GM23338 (cell line): ENCODE measurements at regions not wholly inside any gene's neighbourhood (a gene's known extent, or its start where the extent isn't known, plus 50 kb on each side); places are given as distances from the start of the nearest gene placed in this dataset.

Source experiments
- ATAC-seq: fragments of 200-7000 bp; cut with Tn5 transposase; 3 replicates; pipeline ENCODE4 v1.9.1; 2020
- DNase-seq: peaks from one replicate; pipeline ENCODE4 v3.0.0-alpha.2; 2015; ENCODE audit warnings: low spot score
- H2AFZ ChIP-seq: fragments of 200-600 bp; sonication (generic); 2 replicates; pipeline ENCODE4 v1.8.0; 2016; ENCODE audit warnings: antibody characterized with exemption, mild to moderate bottlenecking, moderate library complexity
- H3F3A ChIP-seq: fragments of 200-600 bp; sonication (generic); replicated peaks from 2 replicates; pipeline ENCODE4 v1.8.0; 2017; ENCODE audit warnings: antibody characterized with exemption, mixed run types, low read depth
- H3K27ac ChIP-seq: fragments of 200-600 bp; sonication (generic); 2 replicates; pipeline ENCODE4 v1.6.1; 2016; ENCODE audit warnings: low read depth
- H3K27me3 ChIP-seq: fragments of 200-600 bp; sonication (generic); 2 replicates; pipeline ENCODE4 v1.8.0; 2016; ENCODE audit warnings: mild to moderate bottlenecking, mixed run types, moderate library complexity; ENCODE audit not compliant: insufficient read depth
- H3K36me3 ChIP-seq: fragments of 200-600 bp; sonication (generic); 2 replicates; pipeline ENCODE4 v1.8.0; 2016; ENCODE audit warnings: mild to moderate bottlenecking; ENCODE audit not compliant: insufficient read depth
- H3K4me1 ChIP-seq: fragments of 200-600 bp; sonication (generic); 2 replicates; pipeline ENCODE4 v1.8.0; 2016; ENCODE audit warnings: mild to moderate bottlenecking, moderate library complexity; ENCODE audit not compliant: insufficient read depth
- H3K4me2 ChIP-seq: fragments of 200-600 bp; sonication (generic); 2 replicates; pipeline ENCODE4 v1.7.1; 2017; ENCODE audit warnings: mixed run types
- H3K4me3 ChIP-seq: fragments of 200-600 bp; sonication (generic); 2 replicates; pipeline ENCODE4 v1.6.1; 2016; ENCODE audit warnings: mixed run types
- H3K79me2 ChIP-seq: fragments of 200-600 bp; sonication (generic); replicated peaks from 2 replicates; pipeline ENCODE4 v1.8.0; 2017; ENCODE audit warnings: mild to moderate bottlenecking; ENCODE audit not compliant: insufficient read depth
- H3K9me2 ChIP-seq: fragments of 200-600 bp; sonication (generic); 2 replicates; pipeline ENCODE4 v1.8.0; 2017; ENCODE audit not compliant: insufficient read depth
- H4K20me1 ChIP-seq: fragments of 200-600 bp; sonication (generic); replicated peaks from 2 replicates; pipeline ENCODE4 v1.8.0; 2017; ENCODE audit warnings: mild to moderate bottlenecking; ENCODE audit not compliant: insufficient read depth
- H3K27ac Mint-ChIP-seq: 2 replicates; pipeline ENCODE4 v1.8.0; 2020; ENCODE audit warnings: inconsistent platforms, mild to moderate bottlenecking, moderate library complexity, mixed read lengths
- H3K27me3 Mint-ChIP-seq: 3 replicates; pipeline ENCODE4 v1.8.0; 2022; ENCODE audit warnings: low read depth, mild to moderate bottlenecking, moderate library complexity, mixed read lengths, inconsistent platforms; ENCODE audit not compliant: insufficient read depth, poor library complexity
- H3K36me3 Mint-ChIP-seq: 3 replicates; pipeline ENCODE4 v1.8.0; 2021; ENCODE audit warnings: low read depth, mild to moderate bottlenecking, inconsistent platforms, moderate library complexity, mixed read lengths
- H3K4me1 Mint-ChIP-seq: 3 replicates; pipeline ENCODE4 v1.8.0; 2020; ENCODE audit warnings: mild to moderate bottlenecking, inconsistent platforms, mixed read lengths
- H3K4me3 Mint-ChIP-seq: 3 replicates; pipeline ENCODE4 v1.8.0; 2021; ENCODE audit warnings: moderate library complexity, mild to moderate bottlenecking, inconsistent platforms, mixed read lengths
- H3K9me3 Mint-ChIP-seq: 3 replicates; pipeline ENCODE4 v1.8.0; 2020; ENCODE audit warnings: moderate library complexity, mild to moderate bottlenecking, inconsistent platforms, mixed read lengths
- JUNB ChIP-seq: IDR thresholded peaks from one replicate; pipeline ENCODE4 v1.6.1; 2016; ENCODE audit warnings: antibody characterized with exemption; ENCODE audit not compliant: unreplicated experiment
- ZNF331 ChIP-seq: fragments of 250-450 bp; sonication (Bioruptor Pico); IDR thresholded peaks from 2 replicates; pipeline ENCODE4 v1.5.0; 2020; ENCODE audit warnings: low read depth, mild to moderate bottlenecking, moderate library complexity
- TF ChIP-seq, protein P1 (sequence below): IDR thresholded peaks from one replicate; pipeline ENCODE4 v1.6.1; 2018; ENCODE audit warnings: antibody characterized with exemption; ENCODE audit not compliant: unreplicated experiment
- TF ChIP-seq, protein P2 (sequence below): fragments of 250-450 bp; sonication (Bioruptor Pico); IDR thresholded peaks from 2 replicates; pipeline ENCODE4 v1.5.0; 2020; ENCODE audit warnings: mild to moderate bottlenecking, moderate library complexity

DNA sequence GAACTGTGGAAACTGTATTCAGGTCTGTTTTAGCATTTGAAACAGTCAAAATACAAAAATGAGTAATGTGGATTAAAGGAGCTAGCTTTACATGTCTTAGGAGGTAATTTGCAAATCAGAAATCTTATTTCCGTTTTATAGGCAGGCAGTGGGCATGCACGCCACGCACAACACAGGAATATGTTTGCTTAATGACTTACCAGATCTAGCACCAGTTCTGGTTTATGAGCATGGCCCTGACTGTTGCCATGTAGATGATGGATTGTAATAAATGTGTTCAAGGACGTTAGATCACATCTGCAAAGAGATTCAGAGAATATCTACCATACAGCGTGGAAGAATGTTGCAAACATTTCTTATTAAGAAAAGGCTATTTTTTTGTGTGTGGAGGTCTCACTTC is 344.5 kb upstream of the NR3C2 start:
- Histone ChIP-seq H3F3A (no peaks in the 10 kb centered on the region), H2AFZ (no peak overlapping the region), H3K27ac (no peak overlapping the region), H3K4me1 (peaks cover 28% of the 10 kb centered on the region), H3K9me2 (no peaks in the 10 kb centered on the region), H3K4me2 (no peak overlapping the region; the same call in 1 of the 2 replicates), H3K4me3 (no peak overlapping the region), H3K79me2 (no peaks in the 10 kb centered on the region), H3K36me3 (no peaks in the 10 kb centered on the region), H4K20me1 (no peaks in the 10 kb centered on the region), H3K27me3 (no peaks in the 10 kb centered on the region)
- DNase-seq = no peak
- Mint-ChIP-seq H3K36me3 (no peaks in the 10 kb centered on the region), H3K27ac (no peak overlapping the region), H3K4me1 (peaks cover 31% of the 10 kb centered on the region), H3K27me3 (peaks cover 6% of the 10 kb centered on the region), H3K4me3 (no peak overlapping the region), H3K9me3 (no peaks in the 10 kb centered on the region)
- no peak for TF ChIP-seq JUNB
- no peak for TF ChIP-seq ZNF331
- no peak for ATAC-seq

DNA sequence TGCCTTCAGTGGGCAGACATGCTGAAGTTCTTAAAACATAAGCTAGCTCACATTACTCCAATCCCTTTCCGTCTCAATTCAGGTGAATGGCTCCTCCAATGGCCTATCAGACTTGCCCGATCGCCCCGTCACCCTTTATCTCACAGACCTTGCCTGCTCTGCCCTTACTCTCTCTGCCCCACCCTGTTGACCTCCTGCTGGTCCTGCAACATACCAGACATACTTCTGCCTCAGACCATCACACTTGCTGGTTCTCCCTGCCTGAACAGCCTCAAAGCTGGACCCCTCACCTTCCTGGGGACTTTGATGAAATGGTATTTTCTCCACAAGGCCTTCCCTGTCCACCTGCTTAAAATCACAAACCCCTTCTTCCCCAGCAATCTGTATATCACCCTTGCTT is 340.1 kb upstream of the NR3C2 start:
- Mint-ChIP-seq H3K4me1 (peaks cover 19% of the 10 kb centered on the region), H3K27ac (0 out of 2 replicates have a peak overlapping the region, but pooled peaks have one; percentile 6), H3K27me3 (peaks cover 2% of the 10 kb centered on the region), H3K4me3 (no peak overlapping the region), H3K9me3 (no peaks in the 10 kb centered on the region), H3K36me3 (no peaks in the 10 kb centered on the region)
- Histone ChIP-seq H3K9me2 (no peaks in the 10 kb centered on the region; the same call in 1 of the 2 replicates), H3K27ac (peak overlapping the region; percentile 34; the same call in 1 of the 2 replicates), H3K79me2 (no peaks in the 10 kb centered on the region), H3K36me3 (no peaks in the 10 kb centered on the region), H3K4me1 (peaks cover 25% of the 10 kb centered on the region), H3K27me3 (no peaks in the 10 kb centered on the region), H4K20me1 (no peaks in the 10 kb centered on the region), H3K4me3 (no peak overlapping the region), H3K4me2 (0 out of 2 replicates have a peak overlapping the region, but pooled peaks have one; percentile 42), H3F3A (no peaks in the 10 kb centered on the region), H2AFZ (no peak overlapping the region)
- peak; percentile 100 for ATAC-seq
- DNase-seq = peak; percentile 88
- TF ChIP-seq, protein P1, sequence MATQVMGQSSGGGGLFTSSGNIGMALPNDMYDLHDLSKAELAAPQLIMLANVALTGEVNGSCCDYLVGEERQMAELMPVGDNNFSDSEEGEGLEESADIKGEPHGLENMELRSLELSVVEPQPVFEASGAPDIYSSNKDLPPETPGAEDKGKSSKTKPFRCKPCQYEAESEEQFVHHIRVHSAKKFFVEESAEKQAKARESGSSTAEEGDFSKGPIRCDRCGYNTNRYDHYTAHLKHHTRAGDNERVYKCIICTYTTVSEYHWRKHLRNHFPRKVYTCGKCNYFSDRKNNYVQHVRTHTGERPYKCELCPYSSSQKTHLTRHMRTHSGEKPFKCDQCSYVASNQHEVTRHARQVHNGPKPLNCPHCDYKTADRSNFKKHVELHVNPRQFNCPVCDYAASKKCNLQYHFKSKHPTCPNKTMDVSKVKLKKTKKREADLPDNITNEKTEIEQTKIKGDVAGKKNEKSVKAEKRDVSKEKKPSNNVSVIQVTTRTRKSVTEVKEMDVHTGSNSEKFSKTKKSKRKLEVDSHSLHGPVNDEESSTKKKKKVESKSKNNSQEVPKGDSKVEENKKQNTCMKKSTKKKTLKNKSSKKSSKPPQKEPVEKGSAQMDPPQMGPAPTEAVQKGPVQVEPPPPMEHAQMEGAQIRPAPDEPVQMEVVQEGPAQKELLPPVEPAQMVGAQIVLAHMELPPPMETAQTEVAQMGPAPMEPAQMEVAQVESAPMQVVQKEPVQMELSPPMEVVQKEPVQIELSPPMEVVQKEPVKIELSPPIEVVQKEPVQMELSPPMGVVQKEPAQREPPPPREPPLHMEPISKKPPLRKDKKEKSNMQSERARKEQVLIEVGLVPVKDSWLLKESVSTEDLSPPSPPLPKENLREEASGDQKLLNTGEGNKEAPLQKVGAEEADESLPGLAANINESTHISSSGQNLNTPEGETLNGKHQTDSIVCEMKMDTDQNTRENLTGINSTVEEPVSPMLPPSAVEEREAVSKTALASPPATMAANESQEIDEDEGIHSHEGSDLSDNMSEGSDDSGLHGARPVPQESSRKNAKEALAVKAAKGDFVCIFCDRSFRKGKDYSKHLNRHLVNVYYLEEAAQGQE = no peak
- TF ChIP-seq, protein P2, sequence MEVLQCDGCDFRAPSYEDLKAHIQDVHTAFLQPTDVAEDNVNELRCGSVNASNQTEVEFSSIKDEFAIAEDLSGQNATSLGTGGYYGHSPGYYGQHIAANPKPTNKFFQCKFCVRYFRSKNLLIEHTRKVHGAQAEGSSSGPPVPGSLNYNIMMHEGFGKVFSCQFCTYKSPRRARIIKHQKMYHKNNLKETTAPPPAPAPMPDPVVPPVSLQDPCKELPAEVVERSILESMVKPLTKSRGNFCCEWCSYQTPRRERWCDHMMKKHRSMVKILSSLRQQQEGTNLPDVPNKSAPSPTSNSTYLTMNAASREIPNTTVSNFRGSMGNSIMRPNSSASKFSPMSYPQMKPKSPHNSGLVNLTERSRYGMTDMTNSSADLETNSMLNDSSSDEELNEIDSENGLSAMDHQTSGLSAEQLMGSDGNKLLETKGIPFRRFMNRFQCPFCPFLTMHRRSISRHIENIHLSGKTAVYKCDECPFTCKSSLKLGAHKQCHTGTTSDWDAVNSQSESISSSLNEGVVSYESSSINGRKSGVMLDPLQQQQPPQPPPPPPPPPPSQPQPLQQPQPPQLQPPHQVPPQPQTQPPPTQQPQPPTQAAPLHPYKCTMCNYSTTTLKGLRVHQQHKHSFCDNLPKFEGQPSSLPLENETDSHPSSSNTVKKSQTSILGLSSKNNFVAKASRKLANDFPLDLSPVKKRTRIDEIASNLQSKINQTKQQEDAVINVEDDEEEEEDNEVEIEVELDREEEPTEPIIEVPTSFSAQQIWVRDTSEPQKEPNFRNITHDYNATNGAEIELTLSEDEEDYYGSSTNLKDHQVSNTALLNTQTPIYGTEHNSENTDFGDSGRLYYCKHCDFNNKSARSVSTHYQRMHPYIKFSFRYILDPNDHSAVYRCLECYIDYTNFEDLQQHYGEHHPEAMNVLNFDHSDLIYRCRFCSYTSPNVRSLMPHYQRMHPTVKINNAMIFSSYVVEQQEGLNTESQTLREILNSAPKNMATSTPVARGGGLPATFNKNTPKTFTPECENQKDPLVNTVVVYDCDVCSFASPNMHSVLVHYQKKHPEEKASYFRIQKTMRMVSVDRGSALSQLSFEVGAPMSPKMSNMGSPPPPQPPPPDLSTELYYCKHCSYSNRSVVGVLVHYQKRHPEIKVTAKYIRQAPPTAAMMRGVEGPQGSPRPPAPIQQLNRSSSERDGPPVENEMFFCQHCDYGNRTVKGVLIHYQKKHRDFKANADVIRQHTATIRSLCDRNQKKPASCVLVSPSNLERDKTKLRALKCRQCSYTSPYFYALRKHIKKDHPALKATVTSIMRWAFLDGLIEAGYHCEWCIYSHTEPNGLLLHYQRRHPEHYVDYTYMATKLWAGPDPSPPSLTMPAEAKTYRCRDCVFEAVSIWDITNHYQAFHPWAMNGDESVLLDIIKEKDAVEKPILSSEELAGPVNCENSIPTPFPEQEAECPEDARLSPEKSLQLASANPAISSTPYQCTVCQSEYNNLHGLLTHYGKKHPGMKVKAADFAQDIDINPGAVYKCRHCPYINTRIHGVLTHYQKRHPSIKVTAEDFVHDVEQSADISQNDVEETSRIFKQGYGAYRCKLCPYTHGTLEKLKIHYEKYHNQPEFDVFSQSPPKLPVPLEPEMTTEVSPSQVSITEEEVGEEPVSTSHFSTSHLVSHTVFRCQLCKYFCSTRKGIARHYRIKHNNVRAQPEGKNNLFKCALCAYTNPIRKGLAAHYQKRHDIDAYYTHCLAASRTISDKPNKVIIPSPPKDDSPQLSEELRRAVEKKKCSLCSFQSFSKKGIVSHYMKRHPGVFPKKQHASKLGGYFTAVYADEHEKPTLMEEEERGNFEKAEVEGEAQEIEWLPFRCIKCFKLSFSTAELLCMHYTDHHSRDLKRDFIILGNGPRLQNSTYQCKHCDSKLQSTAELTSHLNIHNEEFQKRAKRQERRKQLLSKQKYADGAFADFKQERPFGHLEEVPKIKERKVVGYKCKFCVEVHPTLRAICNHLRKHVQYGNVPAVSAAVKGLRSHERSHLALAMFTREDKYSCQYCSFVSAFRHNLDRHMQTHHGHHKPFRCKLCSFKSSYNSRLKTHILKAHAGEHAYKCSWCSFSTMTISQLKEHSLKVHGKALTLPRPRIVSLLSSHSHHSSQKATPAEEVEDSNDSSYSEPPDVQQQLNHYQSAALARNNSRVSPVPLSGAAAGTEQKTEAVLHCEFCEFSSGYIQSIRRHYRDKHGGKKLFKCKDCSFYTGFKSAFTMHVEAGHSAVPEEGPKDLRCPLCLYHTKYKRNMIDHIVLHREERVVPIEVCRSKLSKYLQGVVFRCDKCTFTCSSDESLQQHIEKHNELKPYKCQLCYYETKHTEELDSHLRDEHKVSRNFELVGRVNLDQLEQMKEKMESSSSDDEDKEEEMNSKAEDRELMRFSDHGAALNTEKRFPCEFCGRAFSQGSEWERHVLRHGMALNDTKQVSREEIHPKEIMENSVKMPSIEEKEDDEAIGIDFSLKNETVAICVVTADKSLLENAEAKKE (CRISPR knock-in tag) = peak; percentile 68
- TF ChIP-seq JUNB = no peak
